GM21447 (cell line): ENCODE measurements at regions not wholly inside any gene's neighbourhood (a gene's known extent, or its start where the extent isn't known, plus 50 kb on each side); places are given as distances from the start of the nearest gene placed in this dataset.
A peak's percentile ranks its signal among the peaks of the same experiment; 100 is the strongest.
"Not testable (repeated sequence)": the region's sequence is repeated elsewhere in the genome, so short reads cannot be mapped to it uniquely, and the experiment has no call there.

Experiments
- ATAC-seq: cut with Tn5 transposase; IDR thresholded peaks from one replicate; pipeline ENCODE4 v1.9.1; 2021; ENCODE audit not compliant: unreplicated experiment

GRCh38 chr10:16116404-16117304 is 256.3 kb upstream of the MINDY3 start:
- no peak for ATAC-seq

- ATAC-seq, result no peak
Observed at GRCh38 chr10:16117305-16117695, 257.0 kb upstream of the MINDY3 start.

- ATAC-seq, result no peak
Observed at GRCh38 chr10:16119445-16119844, 259.1 kb upstream of the MINDY3 start.

GRCh38 chr10:16120563-16120962 is 260.3 kb upstream of the MINDY3 start:
- no peak for ATAC-seq

- no peak for ATAC-seq
Observed at GRCh38 chr10:16141499-16141898, 281.2 kb upstream of the MINDY3 start.

GRCh38 chr10:16146993-16147392 is 286.7 kb upstream of the MINDY3 start:
- ATAC-seq, result no peak

- no peak for ATAC-seq
Observed at GRCh38 chr10:16155834-16156233, 281.0 kb upstream of the PTER start.

- no peak for ATAC-seq
Observed at GRCh38 chr10:16156681-16157080, 280.1 kb upstream of the PTER start.

GRCh38 chr10:16165067-16165466 is 271.7 kb upstream of the PTER start:
- ATAC-seq, result not testable (repeated sequence)

- ATAC-seq, result no peak
Observed at GRCh38 chr10:16182144-16182543, 254.7 kb upstream of the PTER start.

GRCh38 chr10:16182688-16183087 is 254.1 kb upstream of the PTER start:
- no peak for ATAC-seq

GRCh38 chr10:16184096-16184597 is 252.7 kb upstream of the PTER start:
- no peak for ATAC-seq

GRCh38 chr10:16184906-16185305 is 251.9 kb upstream of the PTER start:
- no peak for ATAC-seq

GRCh38 chr10:16186564-16186963 is 250.2 kb upstream of the PTER start:
- no peak for ATAC-seq

- ATAC-seq, result no peak
Observed at GRCh38 chr10:16187161-16187560, 249.6 kb upstream of the PTER start.

GRCh38 chr10:16192337-16192736 is 244.5 kb upstream of the PTER start:
- no peak for ATAC-seq

- no peak for ATAC-seq
Observed at GRCh38 chr10:16193241-16193640, 243.6 kb upstream of the PTER start.

- peak; percentile 89 for ATAC-seq
Observed at GRCh38 chr10:16195178-16195769, 241.5 kb upstream of the PTER start.

GRCh38 chr10:16195894-16196293 is 240.9 kb upstream of the PTER start:
- no peak for ATAC-seq

- no peak for ATAC-seq
Observed at GRCh38 chr10:16199216-16199615, 237.6 kb upstream of the PTER start.

GRCh38 chr10:16223618-16224017 is 213.2 kb upstream of the PTER start:
- ATAC-seq, result not testable (repeated sequence)

- no peak for ATAC-seq
Observed at GRCh38 chr10:16227674-16228073, 209.1 kb upstream of the PTER start.
